Adipocyte (in vitro differentiated cells): ENCODE measurements at regions not wholly inside any gene's neighbourhood (a gene's known extent, or its start where the extent isn't known, plus 50 kb on each side); places are given as distances from the start of the nearest gene placed in this dataset.

Experiments
- DNase-seq: peaks from one replicate; pipeline ENCODE4 v3.0.0-alpha.2; 2015; ENCODE audit warnings: low read depth
- H3K27me3 ChIP-seq: replicated peaks from 2 replicates; pipeline ENCODE4 v1.7.0; 2013; ENCODE audit warnings: mild to moderate bottlenecking, low read length, moderate library complexity; ENCODE audit not compliant: control insufficient read depth, insufficient read depth
- H3K36me3 ChIP-seq: 2 replicates; pipeline ENCODE4 v1.7.0; 2013; ENCODE audit warnings: low read length, mild to moderate bottlenecking, moderate library complexity; ENCODE audit not compliant: control insufficient read depth, insufficient read depth, severe bottlenecking
- H3K4me1 ChIP-seq: 2 replicates; pipeline ENCODE4 v1.7.0; 2013; ENCODE audit warnings: mild to moderate bottlenecking, low read length, moderate library complexity; ENCODE audit not compliant: control insufficient read depth, insufficient read depth
- H3K4me3 ChIP-seq: 2 replicates; pipeline ENCODE4 v1.7.0; 2013; ENCODE audit warnings: mild to moderate bottlenecking, low read length, moderate library complexity
- H3K9ac ChIP-seq: 2 replicates; pipeline ENCODE4 v1.7.0; 2013; ENCODE audit warnings: mild to moderate bottlenecking, low read length, moderate library complexity
- H3K9me3 ChIP-seq: 2 replicates; pipeline ENCODE4 v1.7.0; 2013; ENCODE audit warnings: mild to moderate bottlenecking, low read length, moderate library complexity; ENCODE audit not compliant: control insufficient read depth

DNA sequence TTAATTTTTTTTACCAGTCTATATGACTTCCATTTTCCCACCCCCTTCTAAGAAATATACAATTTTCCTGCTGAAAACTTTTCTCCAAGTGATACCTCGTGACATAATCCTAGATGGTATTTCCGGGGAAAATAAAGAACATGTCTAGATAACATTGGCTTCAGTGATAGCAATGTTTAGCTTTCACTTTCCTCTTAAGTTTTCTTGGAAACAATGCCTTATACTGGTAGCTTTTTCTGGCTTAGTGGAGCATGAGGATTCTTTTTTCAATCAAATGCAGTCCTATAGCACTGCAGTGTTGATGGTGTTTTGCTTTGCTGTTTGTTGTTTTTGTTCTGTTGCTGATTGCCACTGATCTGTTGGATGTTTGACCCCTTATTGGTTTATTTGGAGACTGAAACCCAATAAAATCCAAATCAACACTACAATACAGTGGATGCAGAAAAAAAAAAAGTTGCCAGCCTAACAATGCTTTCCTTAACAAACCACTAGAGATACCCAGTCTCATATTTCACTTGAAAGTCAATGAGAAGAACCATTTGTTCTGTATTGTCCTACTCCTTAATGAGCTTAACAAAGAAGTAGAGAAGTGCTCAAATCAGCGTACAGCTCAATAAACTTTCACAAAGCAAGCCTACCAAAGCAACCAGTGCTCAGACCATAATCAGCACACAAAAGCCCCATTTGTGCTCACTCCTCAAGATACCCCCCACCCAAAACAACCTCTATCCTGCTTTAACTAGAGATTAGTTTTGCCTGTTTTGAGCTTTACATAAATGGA is 74.2 kb upstream of the GRAMD2B start:
- H3K4me3 ChIP-seq = no peak overlapping the region
- H3K27me3 ChIP-seq = no peaks in the 10 kb centered on the region
- H3K9me3 ChIP-seq = no peaks in the 10 kb centered on the region
- peaks cover 21% of the 10 kb centered on the region for H3K4me1 ChIP-seq
- H3K9ac ChIP-seq = no peak overlapping the region
- no peak for DNase-seq
- H3K36me3 ChIP-seq = no peaks in the 10 kb centered on the region

DNA sequence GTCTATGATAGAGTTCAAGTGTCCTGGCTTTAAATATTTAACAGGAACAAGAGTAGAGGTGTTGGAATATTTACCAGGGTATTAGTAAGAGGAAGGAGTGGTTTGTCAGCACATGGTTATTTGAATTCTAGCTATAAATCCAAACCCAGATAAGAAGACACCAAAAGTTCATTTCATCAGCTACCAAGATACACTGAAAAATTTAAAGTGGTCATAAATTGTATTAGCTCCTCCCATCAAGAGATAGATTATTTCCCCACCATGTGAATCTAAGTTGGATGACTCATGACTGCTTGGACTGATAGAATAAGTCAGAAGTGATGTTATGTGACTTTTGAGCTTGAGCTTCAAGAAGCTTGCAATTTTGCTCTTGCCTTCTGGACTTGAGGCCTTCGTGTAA is 72.1 kb upstream of the GRAMD2B start:
- peak; percentile 54 for DNase-seq
- H3K4me3 ChIP-seq = no peak overlapping the region
- H3K4me1 ChIP-seq = peaks cover 33% of the 10 kb centered on the region
- no peaks in the 10 kb centered on the region for H3K36me3 ChIP-seq
- peak overlapping the region; percentile 38 for H3K9ac ChIP-seq
- H3K27me3 ChIP-seq = no peaks in the 10 kb centered on the region
- no peaks in the 10 kb centered on the region for H3K9me3 ChIP-seq

DNA sequence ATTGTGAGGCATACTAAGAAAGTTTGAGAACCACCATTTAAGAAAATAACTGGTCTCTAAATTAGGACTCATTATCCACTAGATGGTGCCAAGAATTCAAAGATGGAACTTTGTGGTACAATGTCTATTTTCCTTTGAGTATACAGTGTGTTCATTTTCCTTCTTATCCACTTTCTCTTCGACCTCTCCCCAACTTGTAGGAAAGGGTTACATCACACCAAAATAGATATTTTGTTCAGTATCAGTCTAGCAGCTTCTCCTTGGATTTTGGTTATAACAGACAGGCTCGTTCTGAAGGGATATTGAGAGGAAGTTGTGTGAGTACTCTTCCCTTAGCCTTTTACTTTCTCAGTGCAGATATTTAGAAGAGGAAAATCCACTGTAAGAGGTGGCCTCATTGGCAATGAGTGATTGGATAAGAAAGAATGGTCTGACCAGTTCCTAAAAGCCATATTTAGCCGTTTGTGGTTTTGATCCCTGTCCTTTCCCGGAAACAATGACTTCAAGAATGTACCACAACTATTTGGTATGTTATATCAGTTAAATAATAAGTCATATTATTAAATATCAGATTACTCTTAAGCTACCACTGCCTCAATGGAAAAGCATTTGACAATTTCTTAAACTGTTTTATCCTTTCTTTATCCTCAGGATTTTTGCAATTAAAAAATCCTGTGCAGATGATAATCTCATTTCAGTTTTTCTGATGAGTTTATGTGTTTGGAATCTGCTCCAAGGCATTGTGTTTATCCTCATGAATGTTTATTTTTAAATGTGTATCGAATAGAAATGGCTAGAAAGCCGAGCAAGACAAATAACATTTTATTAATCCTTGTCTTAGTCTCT is 69.0 kb upstream of the GRAMD2B start:
- H3K9me3 ChIP-seq = no peaks in the 10 kb centered on the region
- peak; percentile 89 for DNase-seq
- peak overlapping the region; percentile 89 for H3K9ac ChIP-seq
- no peaks in the 10 kb centered on the region for H3K27me3 ChIP-seq
- no peaks in the 10 kb centered on the region for H3K36me3 ChIP-seq
- peak overlapping the region; percentile 70 for H3K4me3 ChIP-seq
- peaks cover 42% of the 10 kb centered on the region for H3K4me1 ChIP-seq

DNA sequence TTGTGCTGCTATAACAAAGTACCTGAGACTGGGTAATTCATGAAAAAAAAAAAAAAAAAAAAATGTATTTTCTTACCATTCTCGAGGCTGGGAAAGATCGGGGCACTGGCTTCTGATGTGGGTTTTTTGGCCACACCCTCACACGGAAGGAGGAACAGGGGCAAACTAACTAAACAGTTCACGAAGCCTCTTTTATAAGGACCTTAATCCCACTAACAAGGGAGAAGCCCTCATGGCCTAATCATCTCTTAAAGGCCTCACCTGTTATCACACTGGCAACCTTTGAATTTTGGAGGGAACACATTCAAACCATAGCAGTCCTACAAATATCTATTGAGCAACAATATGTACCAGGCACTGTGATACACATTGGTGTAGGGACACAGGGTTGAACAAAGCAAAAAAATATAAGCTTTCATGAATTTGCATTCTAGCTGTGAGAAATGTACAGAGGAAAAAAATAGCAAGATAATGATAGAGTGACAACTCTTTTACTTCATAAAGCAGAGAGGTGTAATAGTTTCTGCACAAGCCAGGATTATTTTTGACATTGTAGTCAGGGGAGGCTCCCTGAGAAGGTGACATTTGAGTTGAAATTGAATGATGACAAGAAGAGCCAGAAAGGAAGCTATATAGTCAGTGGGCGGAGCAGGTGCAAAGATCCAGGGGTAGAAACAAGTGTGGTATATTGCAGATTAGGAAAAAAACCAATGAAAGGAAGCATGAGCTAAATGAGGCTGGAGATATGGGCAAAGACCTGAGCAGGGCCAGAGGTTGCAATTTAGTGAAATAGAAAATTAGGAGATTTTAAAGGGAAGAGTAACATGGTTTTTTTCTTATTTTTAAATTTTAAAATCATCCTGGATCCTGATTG is 68.1 kb upstream of the GRAMD2B start:
- Histone ChIP-seq H3K4me1 (peaks cover 42% of the 10 kb centered on the region), H3K9me3 (no peaks in the 10 kb centered on the region), H3K9ac (peak overlapping the region; percentile 89), H3K27me3 (no peaks in the 10 kb centered on the region), H3K36me3 (no peaks in the 10 kb centered on the region), H3K4me3 (no peak overlapping the region)
- no peak for DNase-seq

DNA sequence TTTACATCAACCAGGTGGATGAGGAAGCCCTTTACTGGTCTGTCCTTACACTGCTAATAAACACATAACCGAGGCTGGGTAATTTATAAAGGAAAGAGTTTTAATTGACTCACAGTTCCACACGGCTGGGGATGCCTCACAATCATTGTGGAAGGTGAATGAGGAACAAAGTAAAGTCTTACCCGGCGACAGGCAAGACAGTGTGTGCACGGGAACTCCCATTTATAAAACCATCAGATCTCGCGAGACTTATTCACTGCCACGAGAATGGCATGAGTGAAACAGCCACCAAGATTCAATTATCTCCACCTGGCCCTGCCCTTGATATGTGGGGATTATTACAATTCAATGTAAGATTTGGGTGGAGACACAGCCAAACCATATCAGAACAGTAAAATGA is 67.3 kb upstream of the GRAMD2B start:
- Histone ChIP-seq H3K36me3 (no peaks in the 10 kb centered on the region), H3K4me3 (no peak overlapping the region), H3K9ac (no peak overlapping the region), H3K27me3 (no peaks in the 10 kb centered on the region), H3K9me3 (no peaks in the 10 kb centered on the region), H3K4me1 (peaks cover 42% of the 10 kb centered on the region)
- no peak for DNase-seq

DNA sequence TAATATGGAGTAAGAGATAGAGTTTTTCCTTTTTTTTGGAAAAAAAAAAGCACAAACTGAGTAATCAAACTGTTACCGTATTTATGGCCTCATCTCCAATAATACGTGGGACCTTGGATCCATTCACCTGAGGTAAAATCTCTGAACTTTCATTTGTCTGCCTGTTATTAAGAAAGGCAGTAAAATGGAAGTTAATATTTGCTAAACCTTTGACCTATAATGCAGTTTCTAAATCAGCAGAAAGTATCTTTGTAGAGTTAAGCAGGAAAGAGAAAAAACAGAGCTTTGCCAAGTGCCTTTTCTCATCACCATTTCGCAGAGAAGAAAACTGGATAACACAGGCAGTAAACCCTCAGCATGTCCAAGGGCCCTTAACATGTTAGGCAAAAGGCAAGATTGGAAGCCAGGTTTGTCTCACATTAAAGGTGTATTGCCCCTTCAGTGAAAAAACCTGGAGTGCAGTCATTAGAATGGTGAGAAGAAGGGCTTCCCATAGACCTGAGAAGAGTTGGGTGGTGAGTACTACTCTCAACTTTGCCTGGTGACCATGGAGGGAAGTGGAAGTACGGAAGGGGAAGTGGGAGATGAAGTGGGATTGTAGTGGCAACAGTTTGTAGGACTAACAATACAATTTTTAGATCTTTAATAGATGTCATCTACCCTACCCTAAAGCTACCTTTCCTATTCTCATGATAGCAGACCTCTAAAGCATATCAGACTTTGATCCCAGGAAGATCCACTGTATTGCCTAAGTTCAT is 65.4 kb upstream of the GRAMD2B start:
- H3K27me3 ChIP-seq = no peaks in the 10 kb centered on the region
- H3K36me3 ChIP-seq = no peaks in the 10 kb centered on the region
- H3K9me3 ChIP-seq = no peaks in the 10 kb centered on the region
- no peak for DNase-seq
- no peak overlapping the region for H3K4me3 ChIP-seq
- H3K9ac ChIP-seq = no peak overlapping the region
- H3K4me1 ChIP-seq = peaks cover 33% of the 10 kb centered on the region

DNA sequence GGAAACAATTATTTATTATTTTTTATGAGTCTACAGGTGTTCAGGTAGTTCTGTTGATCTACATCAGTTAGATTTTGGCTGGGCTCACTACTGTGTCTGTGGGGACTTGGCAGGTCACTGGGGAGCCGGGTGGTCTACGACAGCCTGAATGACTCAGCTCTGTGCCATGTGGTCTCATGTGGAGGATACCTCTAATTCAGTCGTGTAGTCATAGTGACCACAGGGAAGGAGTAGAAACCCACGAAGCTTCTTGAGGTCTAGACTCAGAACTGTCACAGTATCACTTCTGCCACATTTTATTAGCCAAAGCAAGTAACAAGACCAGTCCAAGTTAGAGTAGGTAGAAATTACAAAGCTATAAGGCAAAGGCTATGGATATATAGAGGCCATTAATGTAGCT is 64.7 kb upstream of the GRAMD2B start:
- Histone ChIP-seq H3K9ac (no peak overlapping the region), H3K36me3 (no peaks in the 10 kb centered on the region), H3K4me1 (peaks cover 28% of the 10 kb centered on the region), H3K27me3 (no peaks in the 10 kb centered on the region), H3K9me3 (no peaks in the 10 kb centered on the region), H3K4me3 (no peak overlapping the region)
- DNase-seq = no peak

DNA sequence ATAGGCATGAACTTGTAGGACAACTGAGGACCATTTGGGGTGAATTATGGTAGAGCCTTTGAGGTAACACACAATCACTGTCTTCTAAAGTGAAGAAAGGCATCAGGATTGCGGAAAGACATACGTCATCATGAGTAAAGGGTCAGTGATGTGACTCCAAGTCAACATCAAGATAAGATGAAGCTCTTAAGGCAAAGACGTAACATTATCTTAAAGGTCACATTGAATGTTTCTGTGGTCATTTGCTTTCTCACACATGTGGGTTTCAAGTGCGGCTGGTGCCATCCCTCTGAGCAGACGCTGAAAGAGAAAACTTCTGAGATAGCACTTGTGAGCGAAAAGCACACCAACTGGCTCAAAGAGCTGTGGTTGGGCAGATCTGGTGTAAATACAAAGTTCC is 63.3 kb upstream of the GRAMD2B start:
- DNase-seq = no peak
- H3K27me3 ChIP-seq = no peaks in the 10 kb centered on the region

DNA sequence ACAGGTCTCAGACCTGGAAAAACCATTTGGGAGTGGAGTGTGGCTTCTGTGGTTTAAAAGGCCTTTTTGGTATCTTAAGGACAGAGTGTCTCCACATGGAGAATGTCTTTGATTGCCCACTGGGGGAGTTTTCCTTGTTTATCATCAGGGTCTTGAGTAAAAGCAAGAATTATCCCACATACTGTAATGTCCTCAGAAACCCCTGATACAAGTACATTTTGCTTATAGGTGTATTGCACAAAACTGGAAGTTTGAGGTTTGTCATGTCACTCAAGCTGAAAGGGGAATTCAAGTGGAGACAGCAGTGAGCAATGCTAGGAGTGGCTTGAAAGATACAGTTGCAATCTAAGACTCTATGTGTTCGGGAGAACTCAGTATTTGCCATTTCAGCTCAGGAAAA is 62.7 kb upstream of the GRAMD2B start:
- H3K4me1 ChIP-seq = peaks cover 30% of the 10 kb centered on the region
- no peak overlapping the region for H3K9ac ChIP-seq
- no peaks in the 10 kb centered on the region for H3K9me3 ChIP-seq
- H3K4me3 ChIP-seq = no peak overlapping the region
- no peaks in the 10 kb centered on the region for H3K36me3 ChIP-seq
- H3K27me3 ChIP-seq = no peaks in the 10 kb centered on the region
- DNase-seq = no peak

More for the DNA sequence above, 63.3 kb upstream of the GRAMD2B start:
- Histone ChIP-seq H3K4me1 (peaks cover 31% of the 10 kb centered on the region), H3K9ac (no peak overlapping the region), H3K36me3 (no peaks in the 10 kb centered on the region), H3K4me3 (no peak overlapping the region), H3K9me3 (no peaks in the 10 kb centered on the region)

DNA sequence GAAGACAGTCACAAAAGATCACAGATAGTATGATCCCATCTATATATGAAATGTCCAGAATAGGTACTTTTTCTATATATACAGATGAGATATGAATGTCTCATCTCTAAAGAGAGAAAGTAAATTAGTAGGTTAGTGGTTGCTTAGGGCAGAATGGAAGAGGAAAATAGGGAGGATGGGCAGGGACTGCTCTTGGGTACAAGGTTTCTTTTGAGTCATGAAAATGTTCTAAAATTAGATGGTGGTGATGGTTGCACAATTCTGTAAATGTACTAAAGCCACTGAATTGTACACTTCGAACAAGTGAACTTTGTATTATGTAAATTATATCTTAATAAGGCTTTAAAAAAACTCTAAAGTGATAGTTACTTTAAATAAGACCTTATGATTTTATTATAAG is 59.6 kb upstream of the GRAMD2B start:
- Histone ChIP-seq H3K4me3 (peak overlapping the region; percentile 31), H3K9ac (peak overlapping the region; percentile 62), H3K36me3 (no peaks in the 10 kb centered on the region), H3K4me1 (peaks cover 36% of the 10 kb centered on the region), H3K27me3 (no peaks in the 10 kb centered on the region), H3K9me3 (no peaks in the 10 kb centered on the region)
- peak; percentile 29 for DNase-seq
